IPS DF 6.9 (cell line): ENCODE measurements at regions not wholly inside any gene's neighbourhood (a gene's known extent, or its start where the extent isn't known, plus 50 kb on each side); places are given as distances from the start of the nearest gene placed in this dataset.
"Not testable (repeated sequence)": the region's sequence is repeated elsewhere in the genome, so short reads cannot be mapped to it uniquely, and the experiment has no call there.

Experiments
- DNase-seq: peaks from one replicate; pipeline ENCODE4 v3.0.0-alpha.2; 2013; ENCODE audit warnings: low read depth, low spot score
- H3K27ac ChIP-seq: one replicate; pipeline ENCODE4 v1.5.1; 2013; ENCODE audit warnings: low read length, control low read depth
- H3K27me3 ChIP-seq: 2 replicates; pipeline ENCODE4 v1.6.1; 2013; ENCODE audit warnings: mild to moderate bottlenecking, low read length; ENCODE audit not compliant: control insufficient read depth, insufficient read depth
- H3K36me3 ChIP-seq: 2 replicates; pipeline ENCODE4 v1.6.1; 2013; ENCODE audit warnings: low read length; ENCODE audit not compliant: control insufficient read depth, insufficient read depth
- H3K4me1 ChIP-seq: 2 replicates; pipeline ENCODE4 v1.6.1; 2013; ENCODE audit warnings: low read length; ENCODE audit not compliant: control insufficient read depth, insufficient read depth
- H3K4me3 ChIP-seq: 2 replicates; pipeline ENCODE4 v1.5.1; 2013; ENCODE audit warnings: mild to moderate bottlenecking, low read length
- H3K9me3 ChIP-seq: 2 replicates; pipeline ENCODE4 v1.6.1; 2013; ENCODE audit warnings: low read length, inconsistent platforms; ENCODE audit not compliant: control insufficient read depth, insufficient read depth
- WGBS: extraction: QIAGEN DNeasy Blood & Tissue Kit; methylation state at CpG from one replicate; pipeline ENCODE4 v1.1.7; 2013; ENCODE audit warnings: mixed read lengths, missing lambda C conversion rate; ENCODE audit not compliant: insufficient read length, insufficient coverage; 5-methylcytosine and 5-hydroxymethylcytosine counted together

DNA sequence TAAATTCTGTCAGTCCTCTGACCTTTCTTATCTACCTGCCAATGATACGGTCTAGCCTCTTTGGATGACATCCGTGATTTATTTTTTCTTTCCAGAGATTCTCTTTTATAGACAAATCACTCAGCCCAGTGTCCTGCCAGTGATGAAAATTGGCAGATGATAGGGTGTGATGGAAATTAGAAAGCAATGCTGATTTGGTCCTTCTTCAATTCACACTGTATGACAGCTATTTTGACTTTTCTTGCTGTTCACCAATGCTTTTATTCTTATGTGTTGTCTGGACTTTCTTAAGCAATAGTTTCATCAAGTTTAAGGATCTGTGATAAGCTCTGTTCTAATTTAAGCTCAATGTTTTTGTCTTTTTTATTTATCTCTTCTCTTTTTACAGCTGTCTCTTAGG lies 63.6 kb upstream of the TPTE start:
- not testable (repeated sequence) for H3K4me1 ChIP-seq
- peaks cover 11% of the 10 kb centered on the region for H3K9me3 ChIP-seq

DNA sequence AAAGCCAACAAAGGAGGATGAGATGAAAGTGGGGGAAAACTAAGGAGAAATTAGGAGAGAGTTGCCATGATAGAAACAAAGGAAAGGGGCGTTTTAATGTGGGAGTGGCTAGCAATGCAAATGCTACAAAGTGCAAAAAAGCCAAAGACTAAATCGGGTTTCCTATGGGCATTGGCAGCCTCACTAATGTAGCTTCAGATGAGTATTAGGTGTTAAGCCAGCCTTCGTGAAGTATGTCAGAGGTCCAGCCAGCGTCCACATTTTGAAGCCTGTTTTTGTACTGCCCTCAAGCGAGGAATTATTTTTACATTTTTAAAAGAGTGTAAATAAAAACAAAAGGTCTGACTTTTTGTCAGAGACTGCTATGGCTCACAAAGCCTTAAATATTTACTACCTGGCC lies 60.4 kb upstream of the TPTE start:
- H3K36me3 ChIP-seq, H3K27me3 ChIP-seq, H3K4me1 ChIP-seq, H3K4me3 ChIP-seq, H3K27ac ChIP-seq, DNase-seq: not testable (repeated sequence)
- WGBS: no CpG with 5 or more reads among the region's 5 CpGs
- peaks cover 30% of the 10 kb centered on the region for H3K9me3 ChIP-seq

More for the DNA sequence above, 63.6 kb upstream of the TPTE start:
- not testable (repeated sequence) for H3K27me3 ChIP-seq, H3K27ac ChIP-seq, H3K4me3 ChIP-seq, DNase-seq, H3K36me3 ChIP-seq
- whole genome bisulfite sequencing: no CpG with 5 or more reads among the region's 2 CpGs

DNA sequence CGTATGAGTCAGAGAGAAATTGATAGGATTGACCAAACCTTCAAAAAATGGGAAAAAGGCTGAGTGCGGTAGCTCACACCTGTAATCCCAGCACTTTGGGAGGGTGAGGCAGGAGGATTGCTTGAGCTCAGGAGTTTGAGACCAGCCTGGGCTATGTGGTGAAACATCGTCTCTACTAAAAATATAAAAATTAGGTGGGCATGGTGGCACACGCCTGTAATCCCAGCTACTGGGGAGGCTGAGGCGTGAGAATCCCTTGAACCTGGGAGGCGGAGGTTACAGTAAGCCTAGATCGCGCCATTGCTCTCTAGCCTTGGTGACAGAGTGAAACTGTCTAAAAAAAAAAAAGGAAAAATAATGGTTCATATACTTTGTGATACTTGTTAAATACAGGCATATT lies 59.9 kb upstream of the TPTE start:
- WGBS: no CpG with 5 or more reads among the region's 8 CpGs
- H3K4me1 ChIP-seq, H3K27me3 ChIP-seq, DNase-seq, H3K36me3 ChIP-seq, H3K27ac ChIP-seq, H3K4me3 ChIP-seq: not testable (repeated sequence)
- H3K9me3 ChIP-seq: peaks cover 30% of the 10 kb centered on the region

DNA sequence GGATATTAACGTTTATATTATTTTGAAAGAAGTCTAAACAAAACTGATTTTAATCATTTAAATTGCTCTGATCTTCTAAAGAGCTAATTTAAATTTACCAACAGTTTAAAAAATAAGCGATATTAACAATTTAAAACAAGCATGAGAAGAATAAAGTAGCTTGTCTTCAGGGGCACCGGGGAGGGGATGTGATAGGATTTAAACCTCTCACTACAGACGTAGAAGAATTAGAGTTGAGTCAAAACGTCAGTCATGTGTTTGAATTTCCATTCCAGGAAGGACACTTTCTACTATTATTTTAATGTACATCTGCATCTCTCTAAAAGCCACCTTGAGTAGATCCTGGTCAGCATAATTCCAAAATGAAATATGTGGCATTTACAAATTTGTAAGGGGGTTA lies 58.2 kb upstream of the TPTE start:
- no peak for DNase-seq
- Histone ChIP-seq H3K36me3 (no peaks in the 10 kb centered on the region; the same call in 1 of the 2 replicates), H3K27me3 (no peaks in the 10 kb centered on the region), H3K27ac (no peak overlapping the region), H3K4me3 (no peak overlapping the region), H3K9me3 (peaks cover 29% of the 10 kb centered on the region), H3K4me1 (no peaks in the 10 kb centered on the region; the same call in 1 of the 2 replicates)
- WGBS: no CpG with 5 or more reads among the region's 5 CpGs

DNA sequence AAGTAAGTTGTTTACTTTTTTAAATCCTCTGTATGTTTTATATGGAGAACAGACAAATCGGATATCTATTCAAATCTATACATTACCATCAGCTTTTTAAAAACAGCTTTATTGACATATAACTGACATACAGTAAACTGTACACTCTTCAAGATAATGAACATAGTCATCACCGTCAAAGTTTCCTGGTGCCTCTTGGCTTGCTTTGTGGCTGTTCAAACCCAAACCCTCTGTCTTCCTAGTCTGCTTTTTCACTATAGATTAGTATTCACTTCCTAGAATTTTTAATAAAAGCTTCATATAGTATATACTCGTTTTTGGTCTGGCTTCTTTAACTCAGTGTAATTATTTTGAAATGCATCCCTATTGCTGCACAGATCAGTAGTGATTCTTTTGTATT lies 56.4 kb upstream of the TPTE start:
- H3K4me3 ChIP-seq: no peak overlapping the region
- peaks cover 27% of the 10 kb centered on the region for H3K9me3 ChIP-seq
- no peaks in the 10 kb centered on the region; the same call in 1 of the 2 replicates for H3K4me1 ChIP-seq
- whole genome bisulfite sequencing: no CpG with 5 or more reads among the region's 3 CpGs
- no peaks in the 10 kb centered on the region for H3K27me3 ChIP-seq
- no peak for DNase-seq
- H3K27ac ChIP-seq: no peak overlapping the region
- H3K36me3 ChIP-seq: no peaks in the 10 kb centered on the region; the same call in 1 of the 2 replicates

DNA sequence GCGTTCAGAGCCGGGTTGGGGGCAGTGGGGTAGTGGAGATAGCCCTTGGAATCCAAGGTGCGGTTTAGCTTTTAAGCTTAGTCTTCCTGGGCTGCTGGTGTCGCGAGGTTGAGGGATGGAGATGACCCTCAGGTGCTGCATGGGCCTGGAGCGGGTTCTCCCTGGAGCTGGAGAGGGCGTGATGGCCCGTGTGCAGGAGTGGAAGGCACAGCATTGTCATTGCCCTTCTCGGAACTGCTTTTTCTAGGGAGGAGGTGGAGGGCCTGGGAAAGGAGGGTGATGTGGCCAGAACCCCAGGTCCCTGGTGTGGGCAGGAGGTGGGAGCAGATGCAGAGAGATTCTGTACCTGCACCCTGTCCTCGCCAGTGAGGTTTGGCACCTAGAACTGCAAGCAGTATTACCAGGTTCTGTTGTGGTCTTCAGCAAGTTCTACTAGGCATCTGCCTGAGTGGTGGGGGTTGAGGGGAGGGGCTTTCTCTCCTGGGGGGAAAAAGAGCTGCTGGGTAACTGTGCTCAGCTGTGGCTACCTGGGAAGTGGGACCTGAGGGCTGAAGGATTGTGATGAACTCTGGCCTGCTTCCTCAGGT lies 55.8 kb upstream of the TPTE start:
- H3K9me3 ChIP-seq: peaks cover 24% of the 10 kb centered on the region
- H3K4me3 ChIP-seq, H3K27me3 ChIP-seq, H3K27ac ChIP-seq, H3K36me3 ChIP-seq, H3K4me1 ChIP-seq, DNase-seq: not testable (repeated sequence)
- no CpG with 5 or more reads among the region's 10 CpGs for WGBS

DNA sequence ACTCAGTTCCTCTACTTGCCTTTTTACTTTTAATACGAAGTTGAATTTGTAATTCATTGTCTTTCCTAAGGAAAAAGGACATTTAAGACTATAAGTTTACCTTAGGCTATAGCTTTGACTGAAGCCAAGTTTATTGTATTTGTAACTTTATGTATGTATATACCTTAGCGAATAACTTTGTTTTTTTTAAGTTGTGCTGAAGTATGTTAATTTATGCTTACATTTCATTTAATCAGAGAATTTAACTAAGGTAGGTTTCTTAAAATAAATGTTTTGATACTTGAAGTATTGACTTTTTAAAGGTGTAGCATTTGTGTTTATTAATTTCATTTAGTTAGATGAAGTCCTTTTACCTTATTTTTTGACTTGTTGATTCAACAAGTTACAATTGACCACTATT lies 55.2 kb upstream of the TPTE start:
- no CpG with 5 or more reads among the region's 2 CpGs for WGBS
- H3K4me1 ChIP-seq: no peaks in the 10 kb centered on the region; the same call in 1 of the 2 replicates
- H3K27me3 ChIP-seq: no peaks in the 10 kb centered on the region
- no peak overlapping the region for H3K27ac ChIP-seq
- H3K4me3 ChIP-seq: no peak overlapping the region
- H3K36me3 ChIP-seq: no peaks in the 10 kb centered on the region; the same call in 1 of the 2 replicates
- peaks cover 22% of the 10 kb centered on the region for H3K9me3 ChIP-seq
- DNase-seq: no peak
